ENCODE measurements at regions not wholly inside any gene's neighbourhood (a gene's known extent, or its start where the extent isn't known, plus 50 kb on each side); places are given as distances from the start of the nearest gene placed in this dataset.
A peak's percentile ranks its signal among the peaks of the same experiment; 100 is the strongest.

GRCh38 chr10:104574838-104575237 is 66.3 kb upstream of the SORCS3 start:
- ChIA-PET POLR2A (no interaction called here), CTCF (ENCODE audit: low intra/inter-chr PET ratio) (no interaction called here)
- intact Hi-C loops (cut with micrococcal nuclease) (no loop called here), in situ Hi-C loops (cut with MboI) (no loop called here)
- Histone ChIP-seq H3K4me2 (ENCODE audit: insufficient read depth, low read length) (no peak overlapping the region), H3K27ac (ENCODE audit: extremely low read depth, low read depth, low read length) (no peak overlapping the region), H3K79me2 (ENCODE audit: control insufficient read depth, insufficient read depth, low read length) (no peaks in the 10 kb centered on the region), H3K9me1 (ENCODE audit: control insufficient read depth, insufficient read depth, low read length) (no peaks in the 10 kb centered on the region), H3K9me3 (replicated peaks; ENCODE audit: control insufficient read depth, insufficient read depth, low read depth, low read length) (no peaks in the 10 kb centered on the region), H4K20me1 (replicated peaks; ENCODE audit: control insufficient read depth, insufficient read depth, low read length) (no peaks in the 10 kb centered on the region), H3K4me1 (replicated peaks in 1 of 2; ENCODE audit: control insufficient read depth in 2 of 2, insufficient read depth in 2 of 2, low read length in 2 of 2) (peaks cover 0 to 4% of the 10 kb centered on the region in 2 experiments; a peak in 1 of 5 replicates), H3K36me3 (ENCODE audit: control insufficient read depth, insufficient read depth, low read length) (no peaks in the 10 kb centered on the region), H3K27me3 (ENCODE audit: control insufficient read depth in 2 of 2, insufficient read depth in 2 of 2, low read length in 2 of 2) (no peaks in the 10 kb centered on the region), H3K4me3 (no peak overlapping the region), H2AFZ (ENCODE audit: low read depth, low read length) (no peak overlapping the region), H3K9ac (ENCODE audit: insufficient read depth in 1 of 2, low read depth in 2 of 2, low read length in 2 of 2) (no peak overlapping the region)
- TF ChIP-seq RERE (CRISPR knock-in tag; IDR thresholded peaks at IDR 0.05; ENCODE audit: borderline replicate concordance) (no peak), TFE3 (CRISPR knock-in tag; IDR thresholded peaks at IDR 0.05) (peak; percentile 33)
- ATAC-seq: no peak
- no peak for FAIRE-seq
- no peak for DNase-seq (ENCODE audit: extremely low read depth in 1 of 4, low spot score in 3 of 4)
- BruUV-seq (replicated peaks): no TSS peak

Data from K562 (cell line).